ENCODE measurements at regions not wholly inside any gene's neighbourhood (a gene's known extent, or its start where the extent isn't known, plus 50 kb on each side); places are given as distances from the start of the nearest gene placed in this dataset.

DNA sequence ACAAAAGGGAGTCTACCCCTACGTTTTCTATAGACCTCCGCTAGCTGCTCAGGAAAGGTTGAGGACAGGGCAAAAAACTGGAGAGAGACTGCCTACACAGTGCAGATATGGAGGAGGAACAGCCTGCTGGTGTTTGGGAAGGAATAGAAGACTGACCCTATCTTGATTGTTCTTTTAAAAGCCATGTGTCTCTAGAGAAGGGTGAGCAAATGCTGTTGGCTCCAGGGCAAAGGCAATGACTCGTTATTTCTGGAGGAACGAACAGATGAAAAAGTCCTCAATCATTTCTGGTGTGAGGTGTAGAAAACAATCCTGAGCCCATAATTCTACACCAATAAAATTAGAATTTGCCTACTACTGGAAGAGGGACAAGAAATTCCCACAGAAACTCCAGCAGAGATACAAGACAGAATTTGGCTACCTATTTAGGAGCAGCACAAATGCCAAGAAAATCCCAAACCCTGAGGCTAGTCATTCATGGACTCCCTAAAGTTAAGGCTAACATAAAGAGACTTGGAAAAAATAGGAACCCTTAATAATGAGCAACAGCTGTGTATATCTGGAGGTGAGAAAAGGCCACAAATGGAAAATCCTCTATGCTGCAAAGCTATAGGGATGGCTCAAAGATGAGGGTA, 1206.3 kb upstream of the CNTN5 start:
- DNase-seq: no peak

- no peak for DNase-seq
Measured at GRCh38 chr11:97815667-97816066, 1205.1 kb upstream of the CNTN5 start.

DNA sequence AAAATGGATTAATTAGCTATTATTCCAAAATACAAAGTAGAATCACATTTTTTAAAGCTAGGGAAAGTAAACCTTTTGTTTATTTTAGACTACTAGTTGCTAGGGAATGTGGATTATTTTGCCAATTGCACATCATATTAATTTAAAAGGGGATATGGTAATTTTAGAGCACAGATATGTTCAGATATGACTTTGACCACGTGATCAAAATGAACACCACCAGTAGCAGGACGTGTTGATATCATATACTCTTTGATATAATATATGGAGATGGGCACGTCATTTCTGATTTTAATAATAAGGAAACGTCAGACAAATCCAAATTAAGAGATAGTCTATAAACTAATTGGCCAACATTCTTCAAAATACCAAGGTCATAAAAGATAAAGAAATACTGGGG, 1188.3 kb upstream of the CNTN5 start:
- no peak for DNase-seq

- no peak for DNase-seq
Measured at GRCh38 chr11:97833412-97833811, 1187.3 kb upstream of the CNTN5 start.

- DNase-seq: no peak
Measured at GRCh38 chr11:97844016-97844415, 1176.7 kb upstream of the CNTN5 start.

GRCh38 chr11:97847730-97848129, 1173.0 kb upstream of the CNTN5 start:
- DNase-seq: no peak

- DNase-seq: no peak
Measured at GRCh38 chr11:97850701-97851100, 1170.0 kb upstream of the CNTN5 start.

- DNase-seq: no peak
Measured at GRCh38 chr11:97854357-97854756, 1166.4 kb upstream of the CNTN5 start.

DNA sequence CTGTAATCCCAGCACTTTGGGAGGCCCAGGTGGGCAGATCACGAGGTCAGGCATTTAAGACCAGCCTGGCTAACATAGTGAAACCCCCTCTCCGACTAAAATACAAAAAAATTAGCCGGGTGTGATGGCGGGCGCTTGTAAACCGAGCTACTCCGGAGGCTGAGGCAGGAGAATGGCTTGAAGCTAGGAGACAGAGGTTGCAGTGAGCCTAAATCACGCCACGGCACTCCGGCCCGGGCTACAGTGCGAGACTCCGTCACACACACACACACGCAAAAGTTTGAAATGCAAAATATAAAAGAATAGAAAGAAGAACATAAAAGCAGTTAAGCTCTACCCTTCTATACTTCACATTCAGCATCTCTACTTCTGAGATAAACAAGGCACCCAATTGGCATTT, 1165.9 kb upstream of the CNTN5 start:
- DNase-seq: no peak

GRCh38 chr11:97856666-97857065, 1164.1 kb upstream of the CNTN5 start:
- no peak for DNase-seq

DNA sequence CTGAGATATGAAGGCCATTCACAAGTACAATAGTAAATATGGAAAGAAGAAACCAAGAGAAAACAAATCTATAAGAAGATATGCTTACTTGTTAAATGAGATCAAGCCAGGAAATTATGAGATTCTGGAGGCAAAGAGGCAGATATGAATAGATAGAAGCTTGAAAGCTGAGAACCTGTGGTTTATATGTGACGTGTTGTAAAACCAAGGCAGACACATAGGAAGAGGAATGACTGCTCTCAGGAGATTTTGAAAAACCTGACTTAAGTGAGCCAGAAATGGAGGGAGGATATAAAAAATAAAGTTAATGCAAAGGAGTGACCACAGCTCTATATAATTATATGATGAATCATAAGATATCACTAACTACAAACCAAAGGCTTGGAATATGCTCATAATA, 1160.5 kb upstream of the CNTN5 start:
- peak; percentile 26 for DNase-seq

GRCh38 chr11:97862021-97862420, 1158.7 kb upstream of the CNTN5 start:
- no peak for DNase-seq

GRCh38 chr11:97865424-97866012, 1155.2 kb upstream of the CNTN5 start:
- DNase-seq: no peak

- DNase-seq: peak; percentile 62
Measured at GRCh38 chr11:97871816-97872215, 1148.9 kb upstream of the CNTN5 start.

- DNase-seq: no peak
Measured at GRCh38 chr11:97880209-97880608, 1140.5 kb upstream of the CNTN5 start.

DNA sequence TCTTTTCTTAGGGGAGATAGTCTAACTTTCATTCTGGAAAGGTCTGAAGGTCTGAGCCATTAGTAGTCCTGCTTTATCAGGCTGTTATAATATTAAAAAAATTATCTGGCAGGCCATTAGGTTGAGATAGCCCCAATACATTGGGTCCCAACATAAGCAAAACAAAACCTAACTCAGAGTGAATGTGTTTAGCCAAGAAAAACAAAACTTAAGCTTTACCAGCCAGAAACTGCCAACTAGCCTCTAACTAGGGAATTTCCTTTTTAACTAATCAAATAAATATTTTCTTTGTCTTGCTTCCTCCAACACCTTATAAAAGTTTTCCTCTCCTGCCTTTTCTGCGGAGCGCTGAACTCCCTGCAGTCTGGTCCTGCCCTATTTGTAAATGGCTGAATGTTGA, 1137.7 kb upstream of the CNTN5 start:
- no peak for DNase-seq

GRCh38 chr11:97888641-97889040, 1132.1 kb upstream of the CNTN5 start:
- no peak for DNase-seq

DNA sequence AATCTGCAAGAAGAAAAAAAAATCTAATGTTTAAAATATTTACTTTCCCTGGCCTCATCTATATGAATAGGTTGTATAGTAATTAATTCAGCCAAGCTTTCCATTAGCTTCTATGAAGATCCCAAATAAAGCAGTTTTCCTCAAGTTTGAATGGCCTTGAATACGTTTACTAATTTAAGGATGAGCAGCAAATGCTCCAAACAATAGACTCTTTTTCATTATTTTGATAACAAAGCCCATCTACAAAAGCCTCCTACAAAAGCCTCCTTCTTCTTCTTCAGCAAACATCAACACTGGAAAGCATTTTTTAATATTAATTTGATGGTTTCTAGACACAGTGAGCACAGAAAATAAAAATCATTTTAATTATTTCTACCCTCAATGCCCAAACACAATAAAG, 1130.3 kb upstream of the CNTN5 start:
- no peak for DNase-seq

DNA sequence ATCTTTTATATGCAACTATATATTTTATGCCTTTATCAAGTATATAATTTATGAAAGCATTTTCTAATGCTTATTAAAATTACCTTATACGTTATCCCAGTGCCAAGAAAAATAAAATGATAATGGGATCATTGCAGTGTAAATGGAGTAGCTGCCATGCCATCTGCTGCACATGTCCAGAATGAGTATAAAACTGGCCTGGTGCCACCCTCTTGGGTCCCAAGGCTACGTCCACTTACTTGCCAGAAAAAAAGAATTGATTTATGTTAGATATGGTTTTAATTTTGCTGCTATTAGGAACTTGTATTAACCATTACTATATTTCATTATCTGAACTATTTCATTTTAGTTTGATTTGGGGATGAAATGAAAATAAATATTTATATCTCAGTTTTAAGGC, 1127.1 kb upstream of the CNTN5 start:
- DNase-seq: no peak

DNA sequence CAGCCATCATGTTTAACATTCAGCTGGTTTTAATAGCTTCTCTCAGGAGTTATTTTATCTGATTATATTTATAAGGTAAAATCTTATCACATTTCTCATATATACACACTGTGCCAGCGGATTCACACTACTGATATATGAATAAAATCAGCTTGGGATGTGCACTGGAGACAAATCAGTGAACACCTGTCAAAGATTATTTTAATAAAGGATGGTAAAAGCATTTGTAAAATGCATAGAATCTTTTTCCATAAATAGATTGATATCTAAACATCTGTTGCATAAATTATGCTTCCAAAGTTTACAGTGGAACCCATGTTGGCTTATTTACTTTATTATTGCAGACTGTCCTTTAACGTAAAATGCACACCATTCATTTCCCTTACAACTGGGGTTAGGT, 1125.8 kb upstream of the CNTN5 start:
- no peak for DNase-seq

DNA sequence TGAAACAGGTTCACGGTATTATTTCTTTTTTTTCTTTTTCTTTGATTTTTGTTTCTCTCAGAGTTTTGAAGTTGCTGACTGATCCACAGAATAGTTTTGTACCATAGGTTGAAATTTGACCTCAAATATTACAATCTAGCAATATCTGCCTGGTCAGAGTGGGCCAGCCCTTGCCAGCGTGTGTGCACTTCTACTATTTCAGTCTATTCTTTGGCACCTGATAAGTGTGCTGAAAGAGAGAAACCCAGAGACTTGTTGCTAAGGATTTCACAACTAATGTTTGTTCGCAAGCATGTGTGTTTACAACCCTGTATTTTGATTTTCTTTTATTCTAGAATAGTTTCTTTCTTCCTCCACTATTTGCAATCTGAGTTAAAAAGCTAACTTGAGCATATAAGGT, 1125.2 kb upstream of the CNTN5 start:
- no peak for DNase-seq

- no peak for DNase-seq
Measured at GRCh38 chr11:97902828-97903227, 1117.9 kb upstream of the CNTN5 start.

DNA sequence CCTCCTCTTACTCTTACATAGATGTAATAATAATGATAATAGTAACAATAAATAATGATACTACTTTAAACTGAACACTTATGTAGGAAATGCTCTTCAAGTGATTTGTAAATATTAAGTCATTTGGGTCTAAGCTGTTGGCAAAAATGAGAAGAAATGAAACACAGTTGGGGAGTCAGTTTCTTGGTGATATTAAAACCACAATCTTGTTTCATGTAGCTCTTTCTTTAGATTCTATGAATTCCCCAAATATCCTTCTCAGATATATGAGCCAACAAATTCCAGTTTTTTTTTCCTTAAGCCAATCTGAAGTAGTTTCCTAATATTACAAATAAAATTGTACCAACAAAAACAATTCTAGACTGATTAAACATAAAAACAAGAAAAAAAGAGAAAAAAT, 1115.6 kb upstream of the CNTN5 start:
- no peak for DNase-seq

GRCh38 chr11:97905671-97906070, 1115.1 kb upstream of the CNTN5 start:
- DNase-seq: peak; percentile 15

GRCh38 chr11:97908354-97908753, 1112.4 kb upstream of the CNTN5 start:
- no peak for DNase-seq

All from OCI-M1 (cell line).